GM21423 (cell line): ENCODE measurements at regions not wholly inside any gene's neighbourhood (a gene's known extent, or its start where the extent isn't known, plus 50 kb on each side); places are given as distances from the start of the nearest gene placed in this dataset.
"Not testable (repeated sequence)": the region's sequence is repeated elsewhere in the genome, so short reads cannot be mapped to it uniquely, and the experiment has no call there.

Experiments
- ATAC-seq: cut with Tn5 transposase; IDR thresholded peaks from one replicate; pipeline ENCODE4 v1.9.1; 2021; ENCODE audit warnings: mild to moderate bottlenecking, moderate library complexity; ENCODE audit not compliant: unreplicated experiment

- ATAC-seq = no peak
Observed at GRCh38 chr3:145190761-145191160, 970.2 kb downstream of the PLOD2 start.

- no peak for ATAC-seq
Observed at GRCh38 chr3:145191543-145191942, 969.4 kb downstream of the PLOD2 start.

GRCh38 chr3:145197051-145197820, 963.7 kb downstream of the PLOD2 start:
- no peak for ATAC-seq

DNA sequence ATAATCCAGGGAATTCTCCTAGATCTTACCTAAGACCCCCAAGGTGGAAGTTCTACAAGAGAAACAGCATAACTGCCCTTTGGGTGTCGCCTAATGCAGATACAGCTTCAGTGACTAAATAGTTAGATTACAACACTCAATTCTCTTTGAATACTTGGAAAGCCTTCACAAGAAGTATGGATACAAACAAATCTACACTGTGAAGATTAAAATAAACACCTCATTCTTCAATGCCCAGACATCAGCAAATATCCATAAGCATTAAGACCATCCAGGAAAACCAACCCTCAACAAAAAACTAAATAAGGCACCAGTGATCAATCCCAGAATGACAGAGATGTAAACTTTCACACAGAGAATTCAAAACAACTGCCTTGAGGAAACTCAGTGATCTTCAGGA, 963.2 kb downstream of the PLOD2 start:
- ATAC-seq = no peak

- ATAC-seq = no peak
Observed at GRCh38 chr3:145209561-145209960, 951.4 kb downstream of the PLOD2 start.

DNA sequence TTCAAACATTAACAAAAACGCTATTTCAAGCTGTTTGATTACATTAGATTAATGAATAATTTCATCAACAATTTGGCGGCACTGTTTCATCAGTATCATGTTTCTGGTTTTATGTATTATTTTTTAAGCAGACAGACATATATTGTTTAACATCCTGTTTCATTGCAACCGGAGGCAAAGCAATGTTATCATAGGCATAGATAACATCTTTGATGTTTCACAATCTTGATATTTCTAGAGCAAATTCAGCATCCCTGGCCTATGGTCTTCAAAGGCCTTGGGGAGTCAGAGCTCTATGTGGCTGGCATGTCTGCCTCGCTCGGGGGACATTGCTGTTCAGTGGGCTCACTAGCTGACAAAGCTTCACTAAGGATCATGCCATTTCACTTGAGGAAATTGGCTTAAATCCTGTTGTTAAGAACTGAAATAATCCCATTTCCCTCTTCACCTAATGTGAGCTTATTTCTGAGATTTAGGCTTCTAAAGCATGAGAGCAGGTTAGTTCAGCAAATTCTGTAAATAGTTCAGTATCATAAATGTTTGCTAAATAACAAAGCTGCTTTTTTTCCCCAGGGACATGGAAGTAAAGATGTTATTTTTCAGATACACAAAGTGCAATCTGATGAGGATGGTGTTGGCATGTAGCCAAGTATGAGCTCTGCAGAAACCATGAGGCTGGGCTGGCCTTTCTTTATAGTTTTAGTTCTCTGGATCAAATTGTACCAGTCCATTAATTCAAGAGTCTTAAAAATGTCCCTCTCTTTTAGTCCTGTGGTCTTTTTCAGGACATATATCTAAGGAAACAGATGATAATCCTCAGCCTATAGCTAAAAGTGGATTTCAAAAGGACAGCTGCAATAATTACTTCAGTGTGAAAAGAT, 941.4 kb downstream of the PLOD2 start:
- no peak for ATAC-seq

GRCh38 chr3:145224886-145225285, 936.1 kb downstream of the PLOD2 start:
- ATAC-seq = no peak

GRCh38 chr3:145243875-145244274, 917.1 kb downstream of the PLOD2 start:
- no peak for ATAC-seq

- no peak for ATAC-seq
Observed at GRCh38 chr3:145244327-145244726, 916.7 kb downstream of the PLOD2 start.

DNA sequence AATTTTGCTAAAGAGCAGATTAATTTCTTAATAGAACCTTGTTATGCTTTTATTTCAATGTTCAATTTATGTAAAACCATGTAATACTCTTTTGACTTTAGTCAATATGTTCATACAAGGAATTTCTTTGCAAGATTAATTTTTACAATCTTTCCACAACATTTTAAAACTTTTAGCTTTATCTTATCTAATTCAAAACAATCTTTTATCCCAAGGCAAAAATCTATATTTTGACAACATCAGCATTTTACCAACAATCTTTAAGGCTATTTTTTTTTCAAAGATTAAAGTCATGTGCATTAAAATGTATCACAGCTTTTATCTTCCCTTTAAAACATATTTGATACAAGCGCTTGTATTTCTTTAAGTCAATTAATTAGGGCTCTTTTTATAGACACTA, 914.7 kb downstream of the PLOD2 start:
- ATAC-seq = no peak

DNA sequence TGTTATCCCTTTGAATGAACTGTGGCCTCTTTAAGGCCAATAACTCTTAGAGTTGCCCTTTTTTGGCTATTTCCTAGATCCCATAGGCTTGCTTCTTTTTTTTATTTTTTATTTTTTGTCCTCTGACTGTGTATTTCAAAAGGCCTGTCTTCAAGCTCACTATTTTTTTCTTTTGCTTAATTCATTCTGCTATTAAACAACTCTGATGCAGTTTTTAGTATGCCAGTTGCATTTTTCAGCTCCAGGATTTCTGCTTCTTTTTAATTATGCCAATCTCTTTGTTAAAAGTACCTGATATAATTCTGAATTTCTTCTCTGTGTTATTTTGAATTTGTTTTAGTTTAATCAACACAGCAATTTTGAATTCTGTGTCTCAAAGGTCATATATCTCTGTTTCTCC, 912.1 kb downstream of the PLOD2 start:
- ATAC-seq = no peak

DNA sequence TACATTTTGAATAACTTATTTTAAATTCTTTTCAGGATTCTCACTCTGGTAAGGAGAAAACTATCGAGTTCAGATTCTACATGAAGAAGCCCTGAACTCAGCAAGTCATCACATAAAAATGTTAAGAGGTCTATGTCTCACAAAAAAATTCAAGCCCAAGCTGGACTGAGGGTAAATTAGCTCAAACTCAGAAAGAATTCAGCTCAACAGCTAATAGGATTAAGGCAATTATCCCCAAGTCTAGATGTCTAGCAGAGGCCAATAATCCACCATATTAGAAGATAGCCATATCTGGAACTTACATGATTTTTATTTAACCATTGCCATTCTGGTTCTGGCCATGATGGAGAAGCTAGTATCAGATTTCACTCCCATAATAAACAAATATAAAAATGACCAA, 909.7 kb downstream of the PLOD2 start:
- ATAC-seq = no peak

GRCh38 chr3:145257967-145258366, 903.0 kb downstream of the PLOD2 start:
- ATAC-seq = not testable (repeated sequence)

- no peak for ATAC-seq
Observed at GRCh38 chr3:145259166-145259880, 901.7 kb downstream of the PLOD2 start.

DNA sequence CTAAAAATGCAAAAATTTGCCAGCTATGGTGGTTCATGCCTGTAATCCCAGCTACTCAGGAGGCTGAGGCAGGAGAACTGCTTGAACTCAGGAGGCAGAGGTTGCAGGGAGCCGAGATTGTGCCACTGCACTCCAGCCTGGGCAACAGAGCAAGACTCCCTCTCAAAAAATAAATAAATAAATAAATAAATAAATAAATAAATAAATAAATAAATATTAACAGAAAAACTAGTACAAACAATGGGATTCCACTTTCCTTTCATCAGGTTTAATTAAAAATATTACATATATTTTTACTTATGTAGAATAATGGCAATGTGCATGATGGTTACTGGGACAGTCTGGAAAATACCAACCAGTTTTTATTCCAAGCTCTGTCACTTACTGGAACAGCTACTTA, 897.5 kb downstream of the PLOD2 start:
- ATAC-seq = not testable (repeated sequence)

DNA sequence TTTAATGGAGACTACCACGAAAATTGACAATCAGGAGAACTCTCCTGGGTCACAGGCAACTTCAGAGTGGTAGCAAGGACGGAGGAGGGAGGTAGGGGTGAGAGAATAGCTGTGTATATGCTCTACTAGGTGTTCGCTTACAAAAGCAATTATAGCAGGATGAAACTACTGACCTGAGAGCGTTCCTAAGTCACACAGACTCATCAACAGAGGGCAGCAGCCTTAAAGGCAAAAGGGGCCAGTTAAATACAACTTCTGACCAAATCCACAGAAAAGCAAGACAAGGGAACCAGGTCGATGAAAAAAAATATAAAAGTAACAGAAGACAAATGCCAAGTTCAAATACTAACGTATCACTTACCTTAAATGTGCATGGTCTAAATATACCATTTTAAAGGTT, 894.6 kb downstream of the PLOD2 start:
- no peak for ATAC-seq

DNA sequence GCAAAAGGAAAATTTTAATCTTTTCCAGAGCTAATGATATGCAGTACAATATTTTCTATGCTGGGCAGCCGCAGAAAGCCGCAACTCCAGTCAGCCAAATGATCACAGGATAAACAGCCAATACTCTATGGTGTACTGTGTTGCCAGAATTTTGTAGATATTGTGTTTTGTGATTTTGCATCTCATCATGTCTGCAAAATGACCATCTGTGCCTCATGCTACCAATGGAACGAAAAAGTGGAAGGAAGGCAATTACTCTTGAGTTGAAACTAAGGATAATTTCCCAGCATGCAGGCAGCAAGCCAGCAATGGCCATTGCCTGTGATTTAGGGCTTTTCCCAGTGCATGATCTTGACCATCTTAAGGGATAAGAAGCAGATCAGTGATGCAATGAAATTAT, 891.9 kb downstream of the PLOD2 start:
- ATAC-seq = no peak

GRCh38 chr3:145272684-145273083, 888.3 kb downstream of the PLOD2 start:
- ATAC-seq = no peak

DNA sequence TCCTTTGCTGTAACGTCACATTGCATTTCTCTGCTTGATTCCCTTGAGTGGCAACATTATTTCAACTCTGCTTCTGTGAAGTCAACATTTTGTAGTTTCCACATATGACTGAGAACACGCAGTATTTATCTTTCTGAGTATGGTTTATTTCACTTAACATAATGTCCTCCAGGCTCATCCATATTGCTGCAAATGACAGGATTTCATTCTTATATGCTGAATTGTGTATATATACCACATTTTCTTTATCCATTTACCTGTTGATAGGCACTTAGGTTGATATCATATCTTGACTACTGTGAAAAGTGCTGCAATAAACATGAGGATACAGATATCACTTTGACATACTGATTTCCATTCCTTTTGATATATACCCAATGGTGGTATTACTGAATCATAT, 878.5 kb downstream of the PLOD2 start:
- no peak for ATAC-seq

- no peak for ATAC-seq
Observed at GRCh38 chr3:145286937-145287336, 874.0 kb downstream of the PLOD2 start.

GRCh38 chr3:145290010-145290409, 871.0 kb downstream of the PLOD2 start:
- no peak for ATAC-seq

DNA sequence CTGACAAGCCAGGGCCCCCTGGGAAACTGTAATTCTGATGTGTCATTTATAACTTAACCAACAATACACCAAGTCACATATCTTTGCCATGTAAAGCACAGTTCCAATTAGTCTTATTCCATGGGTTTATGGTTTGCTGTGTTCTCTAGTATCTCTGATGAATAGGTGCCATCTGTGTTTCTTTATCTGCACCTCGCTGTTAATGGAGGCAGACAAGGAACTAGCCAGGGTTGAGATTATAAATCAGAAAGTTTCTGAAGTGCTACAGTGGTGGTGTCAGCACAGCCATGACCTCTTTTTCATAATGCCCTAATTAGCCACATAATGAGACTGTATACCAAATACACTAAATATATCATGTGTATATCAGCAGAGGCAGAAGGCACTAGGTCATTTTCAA, 866.4 kb downstream of the PLOD2 start:
- ATAC-seq = no peak
